ENCODE measurements at regions not wholly inside any gene's neighbourhood (a gene's known extent, or its start where the extent isn't known, plus 50 kb on each side); places are given as distances from the start of the nearest gene placed in this dataset.
"Not testable (repeated sequence)": the region's sequence is repeated elsewhere in the genome, so short reads cannot be mapped to it uniquely, and the experiment has no call there.

DNA sequence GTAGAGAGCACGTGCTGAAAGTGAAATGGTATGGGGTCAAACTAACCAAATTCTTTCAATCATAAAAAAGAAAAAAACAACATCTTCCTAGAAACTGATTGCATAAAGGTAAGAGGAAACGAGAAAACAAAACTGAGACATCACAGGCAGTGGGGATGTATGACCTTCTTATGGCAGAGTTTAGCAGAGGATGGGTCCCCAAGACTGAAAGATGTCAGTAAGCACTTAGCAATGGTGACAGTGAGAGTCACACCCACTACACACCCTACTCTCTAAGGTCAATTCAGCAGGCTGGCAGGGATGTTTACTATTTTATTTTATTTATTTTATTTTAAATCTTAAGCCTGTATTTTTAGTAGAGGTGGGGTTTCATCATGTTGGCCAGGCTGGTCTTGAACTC is 1672.3 kb downstream of the SPATA31A7 start:
- not testable (repeated sequence) for H3K9me3 ChIP-seq (ENCODE audit: insufficient read depth, low read length, severe bottlenecking); H2AFZ ChIP-seq (ENCODE audit: low read depth, low read length); DNase-seq; H3K4me2 ChIP-seq (ENCODE audit: insufficient read depth, low read length); H4K20me1 ChIP-seq (ENCODE audit: insufficient read depth, low read length); H3K9ac ChIP-seq (ENCODE audit: low read depth, low read length); H3K27me3 ChIP-seq (ENCODE audit: insufficient read depth, low read length, poor library complexity); H3K27ac ChIP-seq (ENCODE audit: low read length); ATAC-seq (ENCODE audit: insufficient read depth, low read depth); H3K4me3 ChIP-seq (ENCODE audit: low read depth in 1 of 2, low read length in 2 of 2); H3K4me1 ChIP-seq (ENCODE audit: insufficient read depth, low read length); H3K79me2 ChIP-seq (ENCODE audit: insufficient read depth, low read length); H3K36me3 ChIP-seq (ENCODE audit: insufficient read depth, low read length)

DNA sequence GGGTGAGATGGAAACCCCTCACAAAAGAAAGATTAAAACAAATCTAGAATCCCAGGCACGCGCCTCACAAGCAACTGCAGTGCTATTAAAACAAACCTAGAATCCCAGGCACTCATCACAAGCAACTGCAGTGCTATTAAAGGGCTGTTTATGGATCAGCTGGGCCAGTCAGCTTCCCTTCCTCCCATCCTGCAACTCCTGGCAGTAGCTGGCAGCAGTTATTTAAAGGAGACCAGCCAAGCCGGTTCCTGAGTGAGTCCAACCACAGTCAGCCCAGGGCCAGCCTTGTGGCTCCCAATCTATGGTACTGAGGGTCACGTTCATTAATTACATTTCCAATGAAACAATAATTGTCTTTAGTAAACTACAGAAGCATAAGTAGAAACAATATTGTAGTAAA is 1673.5 kb downstream of the SPATA31A7 start:
- H3K9me3 ChIP-seq (ENCODE audit: insufficient read depth, low read length, severe bottlenecking); H3K9ac ChIP-seq (ENCODE audit: low read depth, low read length); H3K79me2 ChIP-seq (ENCODE audit: insufficient read depth, low read length); H3K4me3 ChIP-seq (ENCODE audit: low read depth in 1 of 2, low read length in 2 of 2); H3K4me1 ChIP-seq (ENCODE audit: insufficient read depth, low read length); H3K4me2 ChIP-seq (ENCODE audit: insufficient read depth, low read length); H3K36me3 ChIP-seq (ENCODE audit: insufficient read depth, low read length); ATAC-seq (ENCODE audit: insufficient read depth, low read depth); H3K27me3 ChIP-seq (ENCODE audit: insufficient read depth, low read length, poor library complexity); H4K20me1 ChIP-seq (ENCODE audit: insufficient read depth, low read length); H3K27ac ChIP-seq (ENCODE audit: low read length); DNase-seq; H2AFZ ChIP-seq (ENCODE audit: low read depth, low read length): not testable (repeated sequence)

DNA sequence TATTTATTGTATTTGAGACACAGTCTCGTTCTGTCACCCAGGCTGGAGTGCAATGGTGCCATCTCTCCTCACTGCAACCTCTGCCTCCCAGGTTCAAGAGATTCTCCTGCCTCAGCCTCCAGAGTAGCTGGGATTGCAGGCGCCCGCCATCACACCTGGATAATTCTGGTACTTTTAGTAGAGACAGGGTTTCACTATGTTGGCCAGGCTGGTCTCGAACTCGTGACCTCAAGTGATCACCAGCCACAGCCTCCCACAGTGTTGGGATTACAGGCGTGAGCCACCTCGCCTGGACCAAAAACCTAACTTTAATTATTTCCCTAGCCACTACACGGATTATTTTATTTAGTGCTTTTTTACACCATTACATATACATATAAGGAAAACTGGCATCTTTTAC is 1674.0 kb downstream of the SPATA31A7 start:
- H3K4me3 ChIP-seq (ENCODE audit: low read depth in 1 of 2, low read length in 2 of 2); H3K9ac ChIP-seq (ENCODE audit: low read depth, low read length); H3K9me3 ChIP-seq (ENCODE audit: insufficient read depth, low read length, severe bottlenecking); H3K27me3 ChIP-seq (ENCODE audit: insufficient read depth, low read length, poor library complexity); H4K20me1 ChIP-seq (ENCODE audit: insufficient read depth, low read length); H3K36me3 ChIP-seq (ENCODE audit: insufficient read depth, low read length); DNase-seq; H3K4me1 ChIP-seq (ENCODE audit: insufficient read depth, low read length); H3K79me2 ChIP-seq (ENCODE audit: insufficient read depth, low read length); H3K27ac ChIP-seq (ENCODE audit: low read length); ATAC-seq (ENCODE audit: insufficient read depth, low read depth); H3K4me2 ChIP-seq (ENCODE audit: insufficient read depth, low read length); H2AFZ ChIP-seq (ENCODE audit: low read depth, low read length): not testable (repeated sequence)

DNA sequence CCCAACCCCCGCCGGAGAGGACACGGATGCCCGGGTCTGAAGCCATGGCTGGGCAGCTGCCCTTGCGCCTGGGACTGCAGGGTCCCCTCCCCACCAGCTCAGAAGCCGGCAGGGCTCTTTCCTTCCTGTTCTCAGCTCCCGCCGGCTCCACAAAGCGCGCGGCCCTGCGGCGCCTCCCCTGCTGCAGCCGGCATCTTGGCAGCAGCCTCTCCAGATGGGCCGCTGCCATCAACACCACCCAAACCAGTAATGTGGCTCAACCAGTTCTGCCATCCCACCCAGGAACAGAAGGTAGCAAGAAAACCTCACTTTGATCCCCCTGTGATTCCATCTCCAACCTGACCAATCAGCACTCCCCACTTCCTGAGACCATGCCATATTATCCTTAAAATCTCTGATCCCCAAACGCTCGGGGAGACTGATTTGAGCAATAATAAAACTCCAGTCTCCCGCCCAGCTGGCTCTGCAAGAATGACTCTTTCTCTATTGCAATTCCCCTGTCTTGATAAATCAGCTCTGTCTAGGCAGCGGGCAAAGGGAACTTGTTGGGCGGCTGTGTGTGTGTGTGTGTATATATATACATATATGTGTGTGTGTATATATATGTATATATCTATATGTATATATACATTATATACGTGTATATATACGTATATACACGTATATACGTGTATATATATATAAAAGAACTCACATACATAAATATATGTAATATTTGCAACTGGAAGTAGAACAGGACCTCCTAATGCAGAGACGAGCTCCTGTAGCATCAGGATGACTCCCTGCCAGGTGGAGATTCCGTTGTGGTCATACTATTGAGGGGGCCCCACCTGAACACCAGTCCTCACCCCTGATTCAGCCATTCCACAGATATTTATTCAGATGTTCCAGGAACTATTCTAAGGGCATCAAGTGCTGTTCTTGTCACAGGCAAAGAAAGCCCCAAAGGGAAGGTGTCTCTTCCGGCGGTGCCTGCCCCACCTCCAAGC is 1674.9 kb downstream of the SPATA31A7 start:
- not testable (repeated sequence) for H2AFZ ChIP-seq (ENCODE audit: low read depth, low read length); H3K9me3 ChIP-seq (ENCODE audit: insufficient read depth, low read length, severe bottlenecking); H3K27me3 ChIP-seq (ENCODE audit: insufficient read depth, low read length, poor library complexity); H3K36me3 ChIP-seq (ENCODE audit: insufficient read depth, low read length); ATAC-seq (ENCODE audit: insufficient read depth, low read depth); H3K4me2 ChIP-seq (ENCODE audit: insufficient read depth, low read length); H3K4me1 ChIP-seq (ENCODE audit: insufficient read depth, low read length); H3K79me2 ChIP-seq (ENCODE audit: insufficient read depth, low read length); H3K9ac ChIP-seq (ENCODE audit: low read depth, low read length); H4K20me1 ChIP-seq (ENCODE audit: insufficient read depth, low read length); DNase-seq; H3K4me3 ChIP-seq (ENCODE audit: low read depth in 1 of 2, low read length in 2 of 2); H3K27ac ChIP-seq (ENCODE audit: low read length)

DNA sequence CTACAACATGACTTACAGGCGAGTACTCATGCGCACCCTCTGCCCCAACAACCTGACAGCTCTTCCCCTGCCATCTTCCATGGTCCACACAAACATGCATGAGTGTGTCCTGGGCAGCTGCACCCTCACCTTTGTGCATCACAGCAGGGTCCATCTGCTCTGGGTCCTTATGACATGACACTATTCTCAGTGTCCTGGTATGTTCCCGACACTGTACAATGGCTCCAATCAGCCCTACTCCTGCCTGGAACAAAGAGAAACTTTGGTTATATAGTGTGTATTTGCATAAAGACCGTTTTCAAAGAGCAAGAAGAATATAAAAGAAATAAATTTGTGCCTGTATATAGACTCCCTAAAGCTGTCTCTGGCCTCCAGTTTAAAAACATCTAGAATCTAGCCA is 1679.2 kb downstream of the SPATA31A7 start:
- not testable (repeated sequence) for H3K9ac ChIP-seq (ENCODE audit: low read depth, low read length); H3K27ac ChIP-seq (ENCODE audit: low read length); H4K20me1 ChIP-seq (ENCODE audit: insufficient read depth, low read length); H2AFZ ChIP-seq (ENCODE audit: low read depth, low read length); H3K36me3 ChIP-seq (ENCODE audit: insufficient read depth, low read length); ATAC-seq (ENCODE audit: insufficient read depth, low read depth); H3K9me3 ChIP-seq (ENCODE audit: insufficient read depth, low read length, severe bottlenecking); DNase-seq; H3K4me1 ChIP-seq (ENCODE audit: insufficient read depth, low read length); H3K4me3 ChIP-seq (ENCODE audit: low read depth in 1 of 2, low read length in 2 of 2); H3K79me2 ChIP-seq (ENCODE audit: insufficient read depth, low read length); H3K27me3 ChIP-seq (ENCODE audit: insufficient read depth, low read length, poor library complexity); H3K4me2 ChIP-seq (ENCODE audit: insufficient read depth, low read length)

DNA sequence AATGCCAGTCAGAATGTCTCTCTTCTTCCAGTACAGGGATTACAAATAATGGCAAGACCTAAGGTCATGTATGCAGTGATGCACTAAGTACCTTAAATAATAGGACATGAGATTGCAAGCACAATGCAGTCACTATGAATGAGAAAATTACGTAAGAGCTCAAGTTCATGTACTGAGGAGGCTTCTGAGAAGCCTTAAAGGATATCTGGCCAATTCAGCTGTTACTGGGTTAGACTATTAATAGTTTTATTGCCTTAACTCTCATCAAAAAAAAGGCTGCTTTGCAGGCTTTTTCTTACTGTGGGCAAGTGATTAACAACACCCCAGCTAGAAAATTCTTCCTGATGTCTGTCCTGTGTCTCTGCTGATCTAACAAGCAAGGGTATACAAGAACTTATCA is 1681.9 kb downstream of the SPATA31A7 start:
- H3K27ac ChIP-seq (ENCODE audit: low read length); H3K36me3 ChIP-seq (ENCODE audit: insufficient read depth, low read length); H3K4me3 ChIP-seq (ENCODE audit: low read depth in 1 of 2, low read length in 2 of 2); H4K20me1 ChIP-seq (ENCODE audit: insufficient read depth, low read length); H3K9ac ChIP-seq (ENCODE audit: low read depth, low read length); H3K79me2 ChIP-seq (ENCODE audit: insufficient read depth, low read length); H3K27me3 ChIP-seq (ENCODE audit: insufficient read depth, low read length, poor library complexity); H3K4me2 ChIP-seq (ENCODE audit: insufficient read depth, low read length); H3K4me1 ChIP-seq (ENCODE audit: insufficient read depth, low read length); H2AFZ ChIP-seq (ENCODE audit: low read depth, low read length); ATAC-seq (ENCODE audit: insufficient read depth, low read depth); DNase-seq; H3K9me3 ChIP-seq (ENCODE audit: insufficient read depth, low read length, severe bottlenecking): not testable (repeated sequence)

DNA sequence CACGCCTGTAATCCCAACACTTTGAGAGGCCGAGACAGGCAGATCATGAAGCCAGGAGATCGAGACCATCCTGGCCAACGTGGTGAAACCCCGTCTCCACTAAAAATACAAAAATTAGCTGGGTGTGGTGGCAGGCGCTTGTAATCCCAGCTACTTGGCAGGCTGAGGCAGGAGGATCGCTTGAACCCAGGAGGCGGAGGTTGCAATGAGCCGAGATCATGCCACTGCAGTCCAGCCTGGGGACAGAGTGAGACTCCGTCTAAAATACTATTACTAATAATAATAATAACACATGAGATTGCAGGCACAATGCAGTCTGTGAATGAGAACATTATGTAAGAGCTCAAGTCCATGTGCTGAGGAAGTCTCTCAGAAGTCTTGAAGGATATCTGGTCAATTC is 1684.4 kb downstream of the SPATA31A7 start:
- H4K20me1 ChIP-seq (ENCODE audit: insufficient read depth, low read length); H3K27ac ChIP-seq (ENCODE audit: low read length); H3K9ac ChIP-seq (ENCODE audit: low read depth, low read length); H3K79me2 ChIP-seq (ENCODE audit: insufficient read depth, low read length); H3K4me1 ChIP-seq (ENCODE audit: insufficient read depth, low read length); H3K4me3 ChIP-seq (ENCODE audit: low read depth in 1 of 2, low read length in 2 of 2); H3K9me3 ChIP-seq (ENCODE audit: insufficient read depth, low read length, severe bottlenecking); H3K27me3 ChIP-seq (ENCODE audit: insufficient read depth, low read length, poor library complexity); DNase-seq; H3K36me3 ChIP-seq (ENCODE audit: insufficient read depth, low read length); H2AFZ ChIP-seq (ENCODE audit: low read depth, low read length); H3K4me2 ChIP-seq (ENCODE audit: insufficient read depth, low read length); ATAC-seq (ENCODE audit: insufficient read depth, low read depth): not testable (repeated sequence)

DNA sequence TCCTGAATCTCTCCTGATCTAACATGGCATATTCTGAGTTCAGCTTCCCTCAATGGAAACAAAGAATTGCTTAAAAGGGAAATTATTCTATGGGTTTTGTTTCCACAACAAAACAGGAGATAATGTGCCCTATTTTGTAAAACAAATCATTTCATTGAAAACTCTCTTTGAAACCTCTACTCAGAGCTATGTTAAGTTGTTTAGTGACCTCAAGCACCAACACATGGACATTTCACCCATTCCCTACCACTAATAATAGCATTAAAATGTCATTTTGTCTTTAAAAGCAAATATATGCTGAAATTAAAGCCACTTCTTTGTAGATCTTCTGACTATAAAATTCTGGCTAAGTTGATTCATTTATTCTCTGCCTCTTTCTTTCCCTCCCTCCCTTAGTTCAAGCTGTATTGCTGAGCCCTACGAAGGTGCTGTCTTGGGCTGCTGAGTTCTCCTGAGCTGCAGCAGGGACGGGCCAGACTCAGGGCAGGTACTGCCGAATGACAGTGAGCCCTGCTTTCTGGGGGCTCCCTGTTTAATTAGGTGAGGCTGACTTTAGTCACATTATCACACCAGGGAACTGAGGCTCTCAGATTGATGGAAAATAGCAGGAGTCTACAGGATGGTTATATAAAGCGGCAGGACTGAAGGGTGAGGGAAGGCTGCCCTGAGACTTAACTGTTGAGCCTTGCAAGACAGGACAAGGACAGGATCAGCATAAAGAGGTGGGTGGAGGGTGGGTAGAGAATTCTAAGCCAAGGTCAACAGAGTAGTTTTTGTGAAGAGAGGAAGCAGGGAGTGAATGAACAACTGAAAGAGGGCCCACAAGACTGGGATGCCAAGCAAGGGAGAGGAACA is 1685.1 kb downstream of the SPATA31A7 start:
- not testable (repeated sequence) for H3K9me3 ChIP-seq (ENCODE audit: insufficient read depth, low read length, severe bottlenecking); DNase-seq; ATAC-seq (ENCODE audit: insufficient read depth, low read depth); H3K27me3 ChIP-seq (ENCODE audit: insufficient read depth, low read length, poor library complexity); H3K9ac ChIP-seq (ENCODE audit: low read depth, low read length); H3K4me3 ChIP-seq (ENCODE audit: low read depth in 1 of 2, low read length in 2 of 2); H3K4me2 ChIP-seq (ENCODE audit: insufficient read depth, low read length); H3K36me3 ChIP-seq (ENCODE audit: insufficient read depth, low read length); H2AFZ ChIP-seq (ENCODE audit: low read depth, low read length); H3K79me2 ChIP-seq (ENCODE audit: insufficient read depth, low read length); H3K4me1 ChIP-seq (ENCODE audit: insufficient read depth, low read length); H4K20me1 ChIP-seq (ENCODE audit: insufficient read depth, low read length); H3K27ac ChIP-seq (ENCODE audit: low read length)

All from DND-41 (cell line).